Astrocyte (in vitro differentiated cells and primary cell): ENCODE measurements at regions not wholly inside any gene's neighbourhood (a gene's known extent, or its start where the extent isn't known, plus 50 kb on each side); places are given as distances from the start of the nearest gene placed in this dataset.

Experiments used
- EZH2 ChIP-seq: IDR thresholded peaks from 2 replicates; pipeline ENCODE4 v1.6.1; 2012; ENCODE audit warnings: mild to moderate bottlenecking, low read length, inconsistent platforms; ENCODE audit not compliant: insufficient read depth
- TF ChIP-seq, protein P1 (sequence below): IDR thresholded peaks from 2 replicates; pipeline ENCODE4 v1.5.1; 2011; ENCODE audit warnings: low read depth, mild to moderate bottlenecking, inconsistent platforms, low read length, moderate library complexity; ENCODE audit not compliant: insufficient read depth

DNA sequence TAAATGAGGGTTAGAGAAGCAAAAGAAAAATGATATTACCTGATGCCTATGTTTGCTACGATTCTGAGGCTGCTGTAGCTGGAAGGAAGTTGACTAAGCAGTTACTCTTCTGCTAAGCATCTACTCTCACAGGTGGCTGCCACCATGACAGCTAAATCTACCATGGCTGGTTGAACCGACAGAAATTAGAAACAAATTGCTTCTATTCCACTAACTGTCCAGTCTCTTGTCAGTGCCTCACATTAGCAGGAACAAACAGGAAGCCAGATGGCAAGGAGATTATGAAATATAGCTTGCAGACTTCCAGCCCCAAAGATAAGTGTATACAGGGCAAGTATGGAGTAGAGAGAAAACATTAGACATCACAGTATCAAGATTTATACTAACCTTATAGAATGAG is 59.4 kb upstream of the TMEM200A start:
- TF ChIP-seq, protein P1, sequence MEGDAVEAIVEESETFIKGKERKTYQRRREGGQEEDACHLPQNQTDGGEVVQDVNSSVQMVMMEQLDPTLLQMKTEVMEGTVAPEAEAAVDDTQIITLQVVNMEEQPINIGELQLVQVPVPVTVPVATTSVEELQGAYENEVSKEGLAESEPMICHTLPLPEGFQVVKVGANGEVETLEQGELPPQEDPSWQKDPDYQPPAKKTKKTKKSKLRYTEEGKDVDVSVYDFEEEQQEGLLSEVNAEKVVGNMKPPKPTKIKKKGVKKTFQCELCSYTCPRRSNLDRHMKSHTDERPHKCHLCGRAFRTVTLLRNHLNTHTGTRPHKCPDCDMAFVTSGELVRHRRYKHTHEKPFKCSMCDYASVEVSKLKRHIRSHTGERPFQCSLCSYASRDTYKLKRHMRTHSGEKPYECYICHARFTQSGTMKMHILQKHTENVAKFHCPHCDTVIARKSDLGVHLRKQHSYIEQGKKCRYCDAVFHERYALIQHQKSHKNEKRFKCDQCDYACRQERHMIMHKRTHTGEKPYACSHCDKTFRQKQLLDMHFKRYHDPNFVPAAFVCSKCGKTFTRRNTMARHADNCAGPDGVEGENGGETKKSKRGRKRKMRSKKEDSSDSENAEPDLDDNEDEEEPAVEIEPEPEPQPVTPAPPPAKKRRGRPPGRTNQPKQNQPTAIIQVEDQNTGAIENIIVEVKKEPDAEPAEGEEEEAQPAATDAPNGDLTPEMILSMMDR, result no peak
- TF ChIP-seq EZH2, result no peak
